ENCODE measurements at regions not wholly inside any gene's neighbourhood (a gene's known extent, or its start where the extent isn't known, plus 50 kb on each side); places are given as distances from the start of the nearest gene placed in this dataset.

GRCh38 chr10:29882766-29883165 is 176.6 kb downstream of the JCAD start:
- TF ChIP-seq TP53 (CRISPR knock-in tag; conservative IDR thresholded peaks at IDR 0.05): no peak
- TF ChIP-seq ZBTB1 (CRISPR knock-in tag; IDR thresholded peaks at IDR 0.05; ENCODE audit: borderline replicate concordance): no peak
- TF ChIP-seq ZBTB2 (CRISPR knock-in tag; IDR thresholded peaks at IDR 0.05; ENCODE audit: low read depth): no peak
- no peak for TF ChIP-seq ZFP37 (CRISPR knock-in tag; IDR thresholded peaks at IDR 0.05; ENCODE audit: borderline replicate concordance)
- no peak for TF ChIP-seq KAT2B (IDR thresholded peaks at IDR 0.05; ENCODE audit: borderline replicate concordance, low read depth, low read length)
- TF ChIP-seq RFX1 (IDR thresholded peaks at IDR 0.05): no peak
- TF ChIP-seq CHD2 (IDR thresholded peaks at IDR 0.05; ENCODE audit: low read depth, low read length): no peak
- no peak for TF ChIP-seq CTCF (CRISPR knock-in tag; IDR thresholded peaks at IDR 0.05)
- no peak for TF ChIP-seq BRCA1 (CRISPR knock-in tag; IDR thresholded peaks at IDR 0.05)
- no peak for TF ChIP-seq ZNF737 (CRISPR knock-in tag; IDR thresholded peaks at IDR 0.05; ENCODE audit: borderline replicate concordance)
- TF ChIP-seq NR1H2 (CRISPR knock-in tag; IDR thresholded peaks at IDR 0.05; ENCODE audit: borderline replicate concordance, low read depth): no peak
- no peak for TF ChIP-seq NFYB (CRISPR knock-in tag; IDR thresholded peaks at IDR 0.05)
